GM19468 (cell line): ENCODE measurements at regions not wholly inside any gene's neighbourhood (a gene's known extent, or its start where the extent isn't known, plus 50 kb on each side); places are given as distances from the start of the nearest gene placed in this dataset.
"Not testable (repeated sequence)": the region's sequence is repeated elsewhere in the genome, so short reads cannot be mapped to it uniquely, and the experiment has no call there.

Experiments used
- ATAC-seq: cut with Tn5 transposase; IDR thresholded peaks from one replicate; pipeline ENCODE4 v1.9.1; 2021; ENCODE audit warnings: mild to moderate bottlenecking, moderate library complexity, moderate number of reproducible peaks; ENCODE audit not compliant: unreplicated experiment; ENCODE audit errors: extremely low read depth

DNA sequence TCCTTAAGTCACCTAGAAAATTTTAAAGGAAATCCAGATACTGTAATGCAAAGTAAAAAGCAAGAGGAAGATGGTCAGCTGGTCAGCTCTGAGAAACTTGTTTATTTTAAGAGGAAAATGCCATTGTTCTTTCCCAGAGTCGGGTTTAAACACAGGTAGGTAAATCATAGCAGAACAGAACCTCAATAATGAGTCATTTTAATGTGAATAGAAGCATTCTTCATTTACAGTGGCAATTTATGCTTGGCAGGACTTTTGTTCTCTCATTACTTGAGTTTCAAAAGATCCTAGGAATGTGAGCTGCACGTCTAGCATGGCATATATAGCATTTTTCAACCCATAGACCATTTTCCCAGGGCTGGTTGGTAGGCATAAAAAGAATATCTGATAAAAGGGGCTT, 132.3 kb downstream of the LIG4 start:
- ATAC-seq, result no peak

DNA sequence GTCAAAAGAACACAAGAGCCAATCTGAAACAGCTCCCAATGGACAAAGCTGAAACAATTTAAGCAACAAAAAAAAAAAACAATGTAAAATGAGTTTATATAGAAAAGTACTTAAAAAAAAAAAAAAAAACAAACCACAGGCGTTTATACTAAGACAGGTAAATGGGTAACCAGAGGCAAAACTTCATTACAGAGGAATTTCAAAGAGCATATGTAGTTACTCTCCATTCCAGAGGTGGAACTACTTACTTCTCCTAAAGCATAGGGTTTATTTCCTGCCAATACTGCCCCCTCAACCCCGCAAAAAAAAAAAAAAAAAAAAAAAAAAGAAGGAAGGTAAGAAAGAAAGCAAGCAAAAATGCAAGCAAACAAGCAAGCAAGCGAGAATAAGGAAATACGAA, 132.9 kb downstream of the LIG4 start:
- ATAC-seq, result no peak

DNA sequence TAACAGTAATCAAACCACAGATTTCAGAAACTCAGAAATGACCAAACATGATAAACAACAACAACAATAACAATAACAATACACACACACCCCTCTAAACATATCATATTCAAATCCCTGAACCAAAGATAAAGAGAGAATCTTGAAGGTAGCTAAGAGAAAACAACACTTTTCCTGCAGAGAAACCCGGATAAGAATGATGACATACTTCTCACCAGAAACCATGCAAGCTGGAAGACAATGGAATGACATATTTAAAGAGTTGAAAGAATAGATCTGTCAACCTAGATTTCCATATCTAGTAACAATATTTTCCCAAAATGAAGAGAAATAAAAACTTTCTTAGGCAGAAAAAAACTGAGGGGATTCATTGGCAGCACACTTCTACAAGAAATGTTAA, 138.1 kb downstream of the LIG4 start:
- no peak for ATAC-seq

DNA sequence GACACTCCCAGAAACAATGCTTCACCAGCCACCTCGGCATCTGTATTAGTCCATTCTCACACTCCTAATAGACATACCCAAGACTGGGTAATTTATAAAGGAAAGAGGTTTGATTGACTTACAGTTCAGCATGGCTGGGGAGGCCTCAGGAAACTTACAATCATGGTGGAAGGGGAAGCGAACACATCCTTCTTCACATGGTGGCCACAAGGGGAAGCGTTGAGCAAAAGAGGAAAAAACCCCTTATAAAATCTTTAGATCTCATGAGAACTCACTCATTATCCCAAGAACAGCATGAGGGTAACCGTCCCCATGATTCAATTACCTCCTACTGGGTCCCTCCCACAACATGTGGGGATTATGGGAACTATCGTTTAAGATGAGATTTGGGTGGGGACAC, 140.9 kb downstream of the LIG4 start:
- ATAC-seq, result not testable (repeated sequence)

DNA sequence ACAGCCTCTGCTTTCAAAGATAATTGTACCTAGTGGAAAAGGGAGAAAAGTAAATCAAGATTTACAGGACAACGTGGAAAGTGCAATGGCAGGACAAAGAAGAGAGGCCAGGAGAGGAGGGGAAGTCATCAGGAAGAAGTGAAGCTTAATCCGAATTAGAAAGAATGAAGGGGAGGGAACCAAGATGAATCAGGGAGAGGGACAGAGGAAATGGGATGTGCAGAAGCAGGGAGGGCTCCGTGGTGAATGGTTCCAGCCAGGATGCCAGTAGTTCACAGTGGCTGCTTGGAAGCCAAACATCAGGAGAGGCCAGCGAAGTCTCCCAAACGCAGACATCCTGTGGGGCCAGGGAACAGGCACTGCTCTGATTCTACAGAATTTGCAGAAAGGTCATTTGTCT, 144.4 kb downstream of the LIG4 start:
- ATAC-seq, result no peak

DNA sequence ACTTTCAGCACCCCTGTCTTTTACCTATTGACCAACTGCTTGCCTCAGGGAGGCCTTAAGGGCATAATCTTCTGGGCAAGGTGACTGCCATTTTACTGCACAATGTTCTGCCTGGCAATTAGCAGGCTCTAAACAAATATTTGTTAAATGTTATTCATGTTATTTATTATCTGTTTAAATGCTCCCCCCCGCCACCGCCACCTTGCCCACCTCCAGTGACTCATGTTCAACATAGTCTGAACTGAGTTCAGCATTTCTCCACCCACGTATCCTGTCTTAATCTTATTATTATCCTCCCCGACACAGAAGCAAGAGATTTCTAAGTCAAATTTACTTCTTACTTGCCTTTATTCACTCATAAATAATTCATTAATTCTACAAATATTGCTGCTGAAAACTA, 144.8 kb downstream of the LIG4 start:
- no peak for ATAC-seq

DNA sequence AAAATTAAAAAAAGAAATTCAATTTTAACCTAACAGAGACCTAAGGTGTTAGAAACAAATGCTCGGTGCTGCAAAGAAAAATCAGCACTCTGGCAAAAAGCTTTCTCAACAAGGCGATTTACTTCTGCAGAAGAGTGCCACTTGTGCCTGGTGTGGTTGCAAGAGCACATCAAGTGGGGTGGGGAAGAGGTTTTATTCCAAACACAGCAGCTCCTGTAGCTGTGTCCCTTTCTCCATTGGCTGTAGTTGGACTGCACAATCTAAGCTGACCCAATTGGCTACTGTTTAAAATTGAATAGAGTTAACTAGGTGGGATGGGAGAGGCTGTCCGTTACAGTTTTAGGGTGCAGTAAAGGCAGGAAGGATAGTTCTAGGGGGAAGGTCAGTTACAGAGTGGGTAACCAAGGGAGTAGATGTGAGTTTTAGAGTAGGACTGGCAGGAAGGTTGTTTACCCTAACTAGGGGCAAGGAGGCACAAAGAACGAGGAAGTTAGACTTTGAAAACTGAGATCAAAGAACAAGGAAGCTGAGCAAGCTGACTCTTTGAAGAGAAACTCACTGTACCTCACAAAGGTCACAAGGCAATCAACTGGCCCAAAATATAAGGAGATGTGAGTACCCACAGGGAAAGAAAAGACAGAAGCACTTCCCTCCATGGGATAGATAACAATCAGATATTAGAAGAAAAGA, 145.7 kb downstream of the LIG4 start:
- ATAC-seq, result no peak

DNA sequence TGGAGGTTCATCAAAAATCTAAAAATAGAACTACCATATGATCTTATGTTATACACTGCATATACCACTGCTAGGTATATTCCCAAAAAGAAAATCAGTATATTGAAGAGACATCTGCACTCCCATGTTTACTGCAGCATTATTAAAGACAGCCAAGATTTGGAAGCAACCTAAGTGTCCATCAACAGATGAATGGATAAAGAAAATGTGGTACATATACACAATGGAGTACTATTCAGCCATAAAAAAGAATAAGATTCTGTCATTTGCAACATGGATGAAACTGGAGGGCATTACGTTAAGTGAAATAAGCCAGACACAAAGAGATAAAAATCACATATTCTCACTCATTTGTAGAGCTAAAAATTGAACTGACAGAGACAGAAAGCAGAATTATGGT, 151.0 kb downstream of the LIG4 start:
- ATAC-seq, result not testable (repeated sequence)

DNA sequence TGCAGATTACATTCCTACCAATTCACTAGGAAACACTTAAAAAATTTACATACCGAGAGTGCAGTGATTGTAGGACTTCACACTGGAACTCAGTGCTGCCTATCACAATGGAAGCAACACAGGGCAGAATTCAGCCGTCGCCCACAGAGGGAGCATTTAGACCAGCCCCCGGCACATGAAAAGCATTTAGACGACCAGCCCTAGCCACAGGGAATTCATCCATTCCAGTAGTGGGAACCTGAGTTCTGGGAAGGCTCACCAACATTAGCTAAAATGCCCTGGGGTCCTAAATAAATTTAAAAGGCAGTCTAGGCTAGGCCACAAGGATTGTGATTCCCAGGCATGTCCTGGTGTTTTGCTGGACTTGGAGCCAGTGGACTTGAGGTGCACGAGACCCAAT, 155.2 kb downstream of the LIG4 start:
- ATAC-seq, result no peak

DNA sequence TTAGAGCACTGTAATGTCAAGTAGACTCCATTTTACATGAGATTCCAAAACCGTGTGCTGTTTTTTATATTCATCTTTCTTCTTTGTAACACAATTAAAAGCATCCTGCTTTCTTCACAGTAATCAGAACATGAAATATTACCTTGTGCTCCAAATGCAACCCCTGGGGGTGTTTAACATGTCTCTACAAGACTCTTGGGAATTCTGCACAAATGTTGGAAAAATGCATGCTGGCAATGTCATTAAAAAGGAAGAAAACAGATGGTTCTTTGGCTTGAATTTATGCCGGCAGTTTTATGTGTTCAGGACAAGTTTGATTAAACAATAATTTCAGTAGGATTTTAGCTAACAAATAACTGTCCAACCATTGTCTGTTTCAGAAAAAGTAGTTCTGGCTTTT, 159.1 kb downstream of the LIG4 start:
- no peak for ATAC-seq

DNA sequence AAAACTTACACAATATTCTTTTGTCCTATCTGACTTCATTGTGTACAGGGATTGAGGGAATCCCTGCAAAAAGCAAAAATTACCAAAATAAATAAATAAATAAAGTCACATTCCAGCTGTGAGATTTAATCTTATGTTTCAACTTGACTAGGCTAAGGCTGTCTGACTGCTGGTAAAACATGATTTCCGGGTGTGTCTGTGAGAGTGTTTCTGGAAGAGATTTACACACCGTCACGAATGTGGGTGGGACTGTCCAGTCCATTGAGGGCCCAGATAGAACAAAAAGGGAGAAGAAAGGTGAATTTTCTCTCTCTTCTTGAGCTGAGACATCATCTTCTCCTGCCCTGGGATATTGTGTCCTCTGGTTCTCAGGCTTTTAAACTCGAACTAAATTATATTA, 166.1 kb downstream of the LIG4 start:
- ATAC-seq, result no peak

DNA sequence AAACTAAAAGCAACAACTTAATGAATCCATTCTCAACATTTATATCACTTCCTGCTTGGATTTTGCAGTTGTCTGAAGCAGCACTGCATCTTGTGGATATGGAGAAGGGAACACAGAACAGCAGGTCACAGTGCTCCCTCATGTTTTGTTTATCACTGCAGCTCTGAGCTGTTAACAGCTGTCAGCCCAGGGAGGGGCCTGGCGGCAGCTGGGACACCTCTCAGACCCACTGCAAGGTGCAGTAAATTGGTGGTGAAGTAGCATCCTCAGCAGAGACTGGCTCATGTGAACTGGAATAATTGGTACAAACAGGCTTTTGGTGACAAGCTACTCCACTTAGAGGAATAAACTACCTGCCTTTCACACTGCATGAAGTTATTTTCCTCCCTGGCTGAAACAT, 170.4 kb downstream of the LIG4 start:
- ATAC-seq, result peak; percentile 24

DNA sequence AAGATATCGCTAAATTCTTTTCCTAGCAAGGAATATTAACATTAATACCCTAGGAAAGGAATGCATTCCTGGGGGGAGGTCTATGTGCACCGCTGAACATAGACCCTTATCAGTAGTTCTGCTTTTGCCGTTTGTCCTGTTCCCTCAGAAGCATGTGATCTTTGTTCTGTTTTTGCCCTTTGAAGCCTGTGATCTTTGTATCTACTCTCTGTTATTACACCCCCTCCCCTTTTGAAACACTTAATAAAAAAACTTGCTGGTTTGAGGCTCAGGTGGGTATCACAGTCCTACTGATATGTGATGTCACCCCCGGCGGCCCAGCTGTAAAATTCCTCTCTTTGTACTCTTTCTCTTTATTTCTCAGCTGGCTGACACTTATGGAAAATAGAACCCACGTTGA, 172.5 kb downstream of the LIG4 start:
- ATAC-seq, result not testable (repeated sequence)

DNA sequence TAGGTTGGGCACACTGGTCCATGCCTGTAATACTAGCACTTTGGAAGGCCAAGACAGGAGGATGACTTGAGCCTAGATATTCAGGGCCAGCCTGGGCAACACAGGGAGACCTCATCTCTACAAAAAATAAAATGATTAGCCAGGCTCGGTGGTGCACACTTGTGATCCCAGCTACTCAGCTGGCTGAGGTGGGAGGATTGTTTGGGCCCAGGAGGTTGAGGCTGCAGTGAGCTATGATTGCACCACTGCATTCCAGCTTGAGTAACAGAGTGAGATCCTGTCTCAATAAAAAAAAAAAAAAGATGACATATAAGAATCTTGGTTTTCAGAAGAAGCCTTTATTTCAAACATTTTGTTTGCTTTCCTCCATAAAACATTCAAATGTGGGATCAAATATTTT, 178.0 kb downstream of the LIG4 start:
- ATAC-seq, result no peak

DNA sequence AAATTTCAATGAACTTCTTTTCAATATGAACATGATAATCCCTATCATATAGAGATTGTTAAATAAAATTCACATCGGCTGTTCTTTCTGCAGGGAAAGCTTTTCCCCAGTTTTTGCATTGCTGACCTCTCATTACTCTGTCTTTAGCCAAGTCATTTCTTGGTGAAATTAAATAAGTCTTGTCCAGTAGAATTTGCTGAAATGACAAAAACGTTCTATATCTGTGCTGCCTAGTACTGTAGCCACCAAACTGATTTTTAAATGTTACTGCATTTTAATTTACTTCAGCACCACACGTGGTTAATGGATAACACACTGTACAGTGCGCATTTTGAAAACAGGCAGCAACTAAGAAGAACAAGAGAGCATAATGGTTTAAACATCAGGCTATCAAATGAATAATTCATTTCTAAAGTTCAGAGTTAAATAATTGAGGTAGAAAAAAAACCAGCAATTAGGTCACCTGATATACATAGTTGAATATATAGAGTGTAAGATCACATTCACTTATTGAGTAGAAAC, 178.9 kb downstream of the LIG4 start:
- no peak for ATAC-seq

DNA sequence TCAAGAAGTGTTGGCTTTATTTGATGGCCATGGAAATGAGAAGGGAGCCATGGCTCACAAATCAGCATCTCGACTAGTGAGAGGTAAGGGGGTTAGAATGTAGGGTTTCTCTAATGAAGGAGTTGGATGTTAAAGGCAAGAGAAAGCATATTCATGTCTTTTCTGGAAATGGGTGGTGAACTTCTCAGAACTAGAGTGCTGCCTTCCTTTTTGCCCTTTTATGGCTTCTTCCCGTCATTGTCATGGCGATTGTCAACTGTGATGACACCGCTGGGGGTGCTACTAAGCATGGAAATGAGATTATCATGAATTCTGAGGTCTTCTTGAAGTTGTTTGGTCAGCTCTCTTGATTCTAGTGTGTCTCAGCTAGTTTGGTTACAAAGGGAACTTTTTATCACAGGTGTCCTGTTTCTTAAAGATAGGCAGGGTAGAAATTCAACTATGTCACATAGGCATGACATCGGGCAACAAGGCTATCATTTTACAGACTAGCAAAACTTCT, 180.4 kb downstream of the LIG4 start:
- no peak for ATAC-seq

DNA sequence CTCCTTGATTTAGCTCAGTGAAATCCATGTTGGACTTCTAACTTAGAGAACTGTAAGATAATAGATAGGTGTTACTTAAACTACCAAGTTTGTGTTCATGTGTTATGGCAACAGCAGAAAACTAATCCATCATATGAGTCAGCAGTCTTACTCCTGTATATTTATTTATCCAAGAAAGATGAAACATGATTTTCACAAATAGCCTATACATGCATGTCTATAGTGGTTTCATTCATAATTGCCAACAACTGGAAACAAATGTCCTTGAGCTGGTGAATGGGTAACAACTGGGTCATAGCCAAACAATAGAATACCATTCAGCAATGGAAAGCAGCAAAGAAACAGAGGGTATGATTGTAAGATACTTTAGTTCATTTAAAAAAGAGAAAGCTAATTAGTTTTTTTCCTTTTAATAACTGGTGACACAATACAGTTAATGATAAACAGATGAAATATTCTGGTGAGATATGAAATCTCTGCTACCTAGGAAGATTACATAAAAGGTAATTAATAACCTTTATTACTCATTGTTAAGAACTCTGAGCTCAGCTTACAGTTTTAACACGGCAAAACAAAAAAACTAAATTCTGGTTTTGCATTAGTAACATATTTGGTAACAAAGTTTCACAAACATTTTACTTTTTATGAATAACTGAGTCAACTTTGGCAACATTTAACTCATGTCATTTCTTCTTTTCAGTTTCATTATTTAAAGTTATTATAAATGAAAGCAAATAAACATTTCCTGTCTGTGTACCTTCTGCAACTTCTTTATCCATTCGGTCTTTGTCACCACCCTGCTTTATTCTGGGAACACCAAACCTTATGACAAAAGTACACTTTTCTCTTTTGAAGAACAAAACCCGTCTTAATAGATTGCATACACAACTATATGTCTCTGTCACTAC, 181.3 kb downstream of the LIG4 start:
- peak; percentile 33 for ATAC-seq

DNA sequence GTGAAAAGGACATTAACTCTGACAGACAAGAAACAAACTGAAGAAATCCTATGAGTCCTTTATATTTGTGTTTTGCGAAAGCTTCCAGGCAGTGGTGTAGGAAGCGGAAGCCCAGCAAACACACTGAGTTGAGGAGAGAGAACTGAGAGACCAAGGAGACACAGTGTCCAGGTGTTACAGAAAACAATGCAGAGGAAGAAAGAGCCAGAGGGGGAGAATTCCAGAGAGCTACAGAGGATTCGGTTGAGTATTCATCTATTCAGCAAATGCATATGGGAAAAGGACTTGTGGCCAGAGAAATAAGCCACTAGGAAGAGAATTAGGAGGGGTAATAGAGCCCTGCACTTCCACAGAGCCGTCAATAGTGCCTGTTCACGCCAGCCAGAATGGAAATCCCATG, 183.5 kb downstream of the LIG4 start:
- no peak for ATAC-seq

DNA sequence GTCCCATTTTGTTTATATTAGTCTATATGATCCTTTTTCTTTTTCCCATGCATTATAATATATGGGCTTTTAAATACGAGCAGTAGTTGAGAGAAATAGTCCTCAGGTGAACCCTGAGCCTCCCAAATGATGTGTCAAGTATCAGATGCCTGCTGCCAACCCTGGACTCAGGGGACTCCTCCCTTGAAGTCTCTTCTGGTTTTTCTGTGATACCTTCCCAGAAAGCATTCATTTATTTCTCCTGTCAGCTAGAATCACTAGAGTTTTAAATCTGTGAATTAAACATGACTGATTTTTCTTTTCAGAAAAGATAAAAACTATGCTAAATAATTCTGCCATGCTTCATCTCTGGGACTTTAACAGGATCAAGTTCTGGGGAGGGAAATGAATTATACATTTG, 184.6 kb downstream of the LIG4 start:
- no peak for ATAC-seq

DNA sequence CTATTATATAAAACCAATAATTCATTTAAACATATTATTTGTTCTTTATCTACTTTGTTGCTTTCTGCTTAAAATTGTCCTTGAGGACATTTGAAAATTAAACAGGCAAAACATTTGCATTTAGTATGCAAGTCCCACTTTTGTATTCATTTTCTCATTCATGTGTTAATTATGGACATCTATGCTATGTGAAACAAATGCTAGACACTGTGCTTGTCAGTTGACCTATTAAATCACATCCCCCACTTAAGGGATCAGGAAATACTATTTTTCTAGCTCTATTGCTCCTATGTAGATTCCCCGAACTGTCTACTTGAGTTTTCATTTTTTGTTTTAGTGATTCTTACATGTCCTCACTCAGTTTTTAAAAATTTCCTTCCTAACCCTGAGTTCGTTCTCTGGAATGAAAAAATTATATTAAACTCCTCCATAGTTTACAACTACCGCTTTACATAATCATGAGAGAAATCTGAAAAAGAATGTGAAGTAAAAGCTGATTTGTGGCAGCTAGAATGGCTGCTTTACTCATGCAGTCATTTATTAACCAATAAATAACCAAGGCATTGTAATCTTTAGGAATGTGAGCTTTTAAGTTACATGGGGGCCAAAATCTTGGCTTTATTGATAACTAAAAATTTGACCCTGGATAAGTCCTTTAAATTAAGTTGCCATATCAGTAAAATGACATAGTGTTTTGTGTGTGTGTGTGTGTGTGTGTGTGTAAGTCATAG, 188.5 kb downstream of the LIG4 start:
- ATAC-seq, result no peak

DNA sequence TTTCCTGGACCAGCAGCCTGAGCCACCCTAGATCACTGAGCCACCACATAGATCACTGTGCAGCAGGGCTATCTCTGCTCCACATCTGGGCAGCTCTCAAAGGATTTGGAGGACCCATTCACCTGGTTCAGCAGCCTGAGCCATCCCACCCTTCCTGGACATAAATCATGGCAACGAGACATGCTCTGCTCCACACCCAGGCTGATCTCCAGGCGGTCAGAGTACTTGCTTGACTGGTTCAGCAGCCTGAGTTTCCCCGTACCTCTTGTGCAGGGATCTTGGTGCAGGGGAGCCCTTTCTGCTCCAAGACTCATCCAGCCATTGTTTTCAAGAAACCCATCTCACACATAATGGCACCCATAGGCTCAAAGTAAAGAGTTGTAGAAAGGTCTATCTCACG, 195.3 kb downstream of the LIG4 start:
- ATAC-seq, result no peak
